ENCODE measurements at regions not wholly inside any gene's neighbourhood (a gene's known extent, or its start where the extent isn't known, plus 50 kb on each side); places are given as distances from the start of the nearest gene placed in this dataset.

DNA sequence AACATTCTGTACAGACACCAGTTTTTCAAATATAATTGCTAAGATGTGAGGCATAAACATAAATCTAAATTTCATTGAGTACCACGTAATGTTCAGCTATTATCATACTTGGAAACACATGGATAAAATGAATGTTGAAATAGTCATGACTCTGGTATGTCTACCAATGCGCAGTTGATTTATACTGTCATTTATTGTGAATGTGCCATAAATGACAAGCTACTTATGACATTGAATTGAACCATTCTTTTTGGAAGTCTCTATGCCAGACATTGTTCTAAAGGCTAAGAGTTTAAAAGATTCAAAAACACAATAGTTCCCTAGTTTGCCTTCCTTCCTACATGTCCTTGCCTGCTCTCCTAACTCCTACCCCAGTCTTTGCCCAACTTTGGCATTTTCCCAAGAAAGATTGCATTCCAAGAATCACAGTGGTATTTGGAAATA lies 96.6 kb upstream of the DMD start:
- Mint-ChIP-seq H3K36me3 (ENCODE audit: insufficient read depth in 2 of 2) (no peaks in the 10 kb centered on the region), H3K9me3 (peaks cover 0 to 3% of the 10 kb centered on the region in 2 donors), H3K4me3 (no peak overlapping the region), H3K27ac (no peak overlapping the region), H3K4me1 (ENCODE audit: low read depth) (no peaks in the 10 kb centered on the region), H3K27me3 (ENCODE audit: low read depth) (no peaks in the 10 kb centered on the region)
- ATAC-seq (replicated peaks in 1 of 2), result no peak
- no peak for DNase-seq

DNA sequence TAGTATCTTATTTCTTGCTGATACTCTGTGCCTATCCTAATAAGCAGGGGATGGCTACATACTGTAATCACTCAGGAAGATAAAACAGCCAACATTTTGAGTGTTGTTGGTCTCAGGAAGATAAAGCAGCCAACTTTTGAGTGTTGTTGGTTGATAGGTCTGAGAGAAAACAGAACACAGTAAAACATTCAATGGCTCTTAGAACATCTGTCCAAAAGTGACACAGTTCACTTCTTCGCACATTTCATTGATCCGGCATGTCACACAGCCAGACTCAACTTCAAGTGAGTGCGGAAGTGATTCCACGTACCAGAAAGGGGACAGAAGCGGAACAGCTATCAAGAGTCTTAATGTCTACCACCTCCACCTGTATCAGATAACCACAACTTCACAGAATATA lies 87.3 kb upstream of the DMD start:
- Mint-ChIP-seq H3K27me3 (ENCODE audit: low read depth) (no peaks in the 10 kb centered on the region), H3K27ac (no peak overlapping the region), H3K4me1 (ENCODE audit: low read depth) (no peaks in the 10 kb centered on the region), H3K9me3 (peaks cover 0 to 2% of the 10 kb centered on the region in 2 donors), H3K4me3 (no peak overlapping the region), H3K36me3 (ENCODE audit: insufficient read depth in 2 of 2) (no peaks in the 10 kb centered on the region)
- ATAC-seq (replicated peaks in 1 of 2) (no peak), DNase-seq (no peak)

DNA sequence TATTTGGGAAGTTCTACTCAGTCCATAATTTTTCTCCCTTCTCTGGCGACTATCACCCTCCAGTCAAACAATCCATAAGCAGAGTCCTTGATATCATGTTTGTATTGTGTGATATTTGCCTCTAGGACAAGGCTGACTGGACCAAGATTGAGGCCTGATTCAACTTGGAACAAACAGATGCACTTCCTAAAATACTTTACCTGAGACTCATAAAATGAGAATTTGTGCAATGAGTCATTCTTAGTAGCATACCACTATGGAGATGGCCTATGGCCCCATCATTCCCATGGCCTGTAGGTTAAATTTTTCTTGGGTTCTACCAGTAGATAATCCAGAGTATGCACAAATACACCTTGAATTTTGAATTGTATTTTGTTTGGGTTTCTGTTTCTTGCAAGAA lies 74.2 kb upstream of the DMD start:
- H3K4me1 Mint-ChIP-seq (ENCODE audit: low read depth), result no peaks in the 10 kb centered on the region

DNA sequence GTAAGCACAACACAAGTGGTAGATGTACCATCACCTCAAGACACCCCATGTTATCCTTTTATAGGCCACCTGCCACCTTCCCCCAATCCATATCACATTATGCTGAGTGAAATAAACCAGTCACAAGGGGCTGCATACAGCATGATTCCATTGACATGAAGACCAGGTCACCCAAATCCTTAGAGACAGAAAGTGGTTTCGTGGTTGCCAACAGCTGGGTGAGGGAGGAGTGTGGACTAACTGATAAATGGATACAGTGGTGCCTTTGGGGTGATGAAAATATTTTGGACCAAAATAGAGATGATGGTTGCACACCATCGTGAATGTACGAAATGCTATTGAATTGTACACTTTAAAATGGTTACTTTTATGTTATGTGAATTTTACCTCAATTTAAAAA lies 65.7 kb upstream of the DMD start:
- ATAC-seq (replicated peaks in 1 of 2) (no peak), DNase-seq (no peak)
- Mint-ChIP-seq H3K4me3 (no peak overlapping the region), H3K27me3 (ENCODE audit: low read depth) (no peaks in the 10 kb centered on the region), H3K36me3 (ENCODE audit: insufficient read depth in 2 of 2) (no peaks in the 10 kb centered on the region), H3K27ac (no peak overlapping the region), H3K9me3 (peaks cover 0 to 5% of the 10 kb centered on the region in 2 donors), H3K4me1 (ENCODE audit: low read depth) (no peaks in the 10 kb centered on the region)

More for the DNA sequence above, 74.2 kb upstream of the DMD start:
- Mint-ChIP-seq H3K4me3 (no peak overlapping the region), H3K27ac (no peak overlapping the region), H3K27me3 (ENCODE audit: low read depth) (no peaks in the 10 kb centered on the region), H3K9me3 (peaks cover 2 to 5% of the 10 kb centered on the region in 2 donors), H3K36me3 (ENCODE audit: insufficient read depth in 2 of 2) (peaks cover 0 to 4% of the 10 kb centered on the region in 2 donors)
- DNase-seq, result no peak
- no peak for ATAC-seq (replicated peaks in 1 of 2)

DNA sequence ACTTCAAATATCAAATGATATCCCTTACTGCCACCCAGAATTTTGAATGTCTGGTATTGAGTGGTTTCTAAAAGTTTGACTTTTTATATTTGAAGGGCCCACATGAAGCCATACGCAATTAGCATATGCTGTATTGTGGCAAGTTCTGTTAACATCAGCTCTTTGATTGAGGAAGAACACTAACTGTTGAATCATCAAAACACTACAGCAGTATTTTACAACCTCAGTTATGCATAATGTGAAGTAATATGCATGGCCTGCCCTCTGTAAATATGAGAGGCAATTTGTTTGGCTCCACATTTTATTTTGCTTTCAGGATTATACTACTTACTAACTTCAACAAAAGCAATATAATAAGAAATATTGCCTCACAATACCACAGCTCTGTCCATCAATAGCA lies 62.2 kb upstream of the DMD start:
- H3K36me3 Mint-ChIP-seq (ENCODE audit: insufficient read depth in 2 of 2), result no peaks in the 10 kb centered on the region
- DNase-seq, result no peak
- ATAC-seq (replicated peaks in 1 of 2), result no peak
- H3K27ac Mint-ChIP-seq, result no peak overlapping the region
- H3K27me3 Mint-ChIP-seq (ENCODE audit: low read depth), result no peaks in the 10 kb centered on the region
- no peaks in the 10 kb centered on the region for H3K4me1 Mint-ChIP-seq (ENCODE audit: low read depth)
- no peak overlapping the region for H3K4me3 Mint-ChIP-seq
- peaks cover 0 to 2% of the 10 kb centered on the region in 2 donors for H3K9me3 Mint-ChIP-seq

DNA sequence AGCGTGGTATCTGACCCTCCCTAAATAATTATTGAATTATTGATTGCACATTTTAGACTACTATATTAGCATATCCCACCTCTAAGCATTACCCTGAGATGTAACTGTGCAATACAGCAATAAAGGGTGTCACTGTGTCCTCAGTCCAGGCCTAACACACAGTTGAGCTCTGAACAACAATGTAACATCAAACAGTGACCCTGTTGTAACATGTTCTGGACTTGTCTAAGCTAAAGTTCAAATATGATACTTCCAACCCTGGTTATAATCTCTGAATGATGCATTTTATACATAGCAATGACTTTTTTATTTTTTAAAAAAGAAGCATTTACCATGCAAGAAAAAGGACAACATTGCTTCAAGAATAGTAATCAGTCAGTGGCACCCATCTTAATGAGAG lies 61.6 kb upstream of the DMD start:
- Mint-ChIP-seq H3K27ac (no peak overlapping the region), H3K9me3 (peaks cover 0 to 2% of the 10 kb centered on the region in 2 donors), H3K36me3 (ENCODE audit: insufficient read depth in 2 of 2) (no peaks in the 10 kb centered on the region), H3K27me3 (ENCODE audit: low read depth) (no peaks in the 10 kb centered on the region), H3K4me3 (no peak overlapping the region), H3K4me1 (ENCODE audit: low read depth) (no peaks in the 10 kb centered on the region)
- ATAC-seq (replicated peaks in 1 of 2) (no peak), DNase-seq (no peak)

All from activated T-cell treated with anti-CD3 and anti-CD28 coated beads, Interleukin-2, amount 50 U/mL, for 72 hours (primary cell).